NCI-H1092 (cell line): ENCODE measurements at regions not wholly inside any gene's neighbourhood (a gene's known extent, or its start where the extent isn't known, plus 50 kb on each side); places are given as distances from the start of the nearest gene placed in this dataset.
A peak's percentile ranks its signal among the peaks of the same experiment; 100 is the strongest.
"Not testable (repeated sequence)": the region's sequence is repeated elsewhere in the genome, so short reads cannot be mapped to it uniquely, and the experiment has no call there.

Experiments used
- DNase-seq: peaks from one replicate; lab custom pipeline; 2025; lab: John Stamatoyannopoulos, UW

GRCh38 chr10:4635883-4636282, 190.1 kb upstream of the AKR1E2 start:
- no peak for DNase-seq

GRCh38 chr10:4635388-4635787, 190.6 kb upstream of the AKR1E2 start:
- DNase-seq: no peak

GRCh38 chr10:4633776-4634175, 192.2 kb upstream of the AKR1E2 start:
- no peak for DNase-seq

DNA sequence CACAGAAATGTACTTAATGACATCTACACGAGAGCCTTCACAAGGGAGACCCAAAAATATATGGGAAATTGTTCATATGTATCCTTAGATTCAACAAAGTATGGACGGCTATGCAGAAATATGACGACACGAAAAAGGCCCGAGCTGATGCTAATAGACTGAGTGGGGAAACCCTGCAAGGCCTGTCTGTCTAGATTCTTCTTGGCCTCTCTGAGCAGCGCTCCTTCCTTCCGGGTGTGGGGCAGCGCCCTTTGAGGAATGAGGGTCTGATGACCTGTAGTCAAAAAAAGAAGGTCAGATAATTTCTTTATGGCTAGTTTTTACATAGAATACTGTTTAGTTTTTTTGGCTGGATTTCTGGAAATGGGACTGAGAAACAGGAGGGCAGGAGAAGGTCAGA, 192.8 kb upstream of the AKR1E2 start:
- no peak for DNase-seq

DNA sequence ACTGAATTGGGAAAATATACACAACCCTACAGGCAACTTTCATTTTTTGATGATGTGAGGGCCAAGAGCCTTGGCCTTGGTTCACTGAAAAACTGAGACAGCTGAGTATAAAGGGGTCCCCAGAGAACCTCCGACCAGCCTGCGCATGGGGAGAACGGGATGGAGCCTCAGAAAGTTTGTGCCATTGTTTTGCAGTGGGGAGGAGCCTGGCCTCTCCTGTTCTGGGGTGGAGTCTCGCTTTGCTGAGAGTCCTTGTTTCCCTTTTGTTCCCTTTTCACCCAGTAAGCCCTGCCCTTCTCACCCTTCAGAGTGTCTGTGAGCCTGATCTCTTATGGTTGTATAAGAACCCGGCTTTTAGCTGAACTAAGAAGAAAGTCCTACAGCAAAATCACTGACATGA, 193.2 kb upstream of the AKR1E2 start:
- DNase-seq: no peak

DNA sequence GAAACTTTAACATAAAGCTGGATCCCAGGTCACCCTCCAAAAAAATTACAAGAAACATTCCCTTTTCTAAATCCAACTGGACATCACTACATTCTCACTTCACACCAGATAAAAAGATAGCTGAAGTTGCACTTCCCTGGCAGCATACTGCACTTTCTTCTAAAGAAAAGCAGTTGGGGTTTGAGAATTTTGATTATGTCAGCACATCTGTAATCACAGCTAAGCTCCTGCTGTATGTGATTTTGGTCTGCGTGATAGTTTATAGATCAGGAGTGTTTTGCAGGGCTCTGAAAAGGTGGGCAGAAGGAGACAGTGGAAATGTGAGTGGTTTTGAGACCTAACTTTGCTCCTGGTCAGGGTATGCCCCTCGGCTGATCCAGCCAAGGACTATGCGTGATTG, 199.1 kb upstream of the AKR1E2 start:
- DNase-seq: no peak

GRCh38 chr10:4623757-4624420, 202.1 kb upstream of the AKR1E2 start:
- DNase-seq: no peak

GRCh38 chr10:4623200-4623599, 202.8 kb upstream of the AKR1E2 start:
- no peak for DNase-seq

- no peak for DNase-seq
Observed at GRCh38 chr10:4622384-4622783, 203.6 kb upstream of the AKR1E2 start.

GRCh38 chr10:4617589-4617988, 208.4 kb upstream of the AKR1E2 start:
- DNase-seq: no peak

DNA sequence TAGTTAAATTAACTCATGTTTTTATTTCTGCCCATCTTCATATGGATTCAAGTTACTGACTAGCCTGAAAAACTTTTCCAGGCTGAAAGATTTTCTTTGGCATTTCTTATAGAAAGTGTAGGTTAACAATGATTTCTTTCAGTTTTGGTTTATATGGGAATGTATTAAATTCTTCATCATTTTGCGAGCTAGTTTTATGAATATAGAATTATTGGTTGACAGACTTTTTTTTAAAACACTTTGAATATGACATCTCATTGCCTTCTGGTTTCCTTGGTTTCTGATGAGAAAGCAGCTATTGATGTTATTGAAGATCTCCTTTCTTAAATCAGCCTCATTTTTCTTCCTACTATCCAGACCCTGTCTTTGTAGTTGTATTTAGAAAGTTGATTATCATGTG, 211.0 kb upstream of the AKR1E2 start:
- no peak for DNase-seq

DNA sequence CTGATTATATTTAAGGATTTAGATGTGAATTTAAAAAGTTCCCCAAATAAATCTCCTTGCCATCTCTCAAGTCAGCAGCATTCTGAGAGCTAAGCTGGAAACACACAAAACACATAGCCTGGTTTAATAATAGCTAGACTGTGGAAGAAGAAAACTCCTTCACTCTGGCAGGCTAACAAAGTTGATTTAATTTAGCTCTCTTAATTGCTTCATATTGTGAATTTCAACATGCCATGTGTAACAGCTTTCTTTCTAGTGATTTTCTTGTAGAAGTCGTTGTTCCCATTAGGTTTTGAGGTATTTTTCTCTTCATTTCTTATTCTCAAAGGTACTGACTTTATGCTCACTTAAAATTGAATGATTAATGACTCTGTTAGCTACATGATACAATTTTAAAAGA, 216.8 kb upstream of the AKR1E2 start:
- DNase-seq: no peak

- peak; percentile 0 for DNase-seq
Observed at GRCh38 chr10:4607681-4608080, 218.3 kb upstream of the AKR1E2 start.

DNA sequence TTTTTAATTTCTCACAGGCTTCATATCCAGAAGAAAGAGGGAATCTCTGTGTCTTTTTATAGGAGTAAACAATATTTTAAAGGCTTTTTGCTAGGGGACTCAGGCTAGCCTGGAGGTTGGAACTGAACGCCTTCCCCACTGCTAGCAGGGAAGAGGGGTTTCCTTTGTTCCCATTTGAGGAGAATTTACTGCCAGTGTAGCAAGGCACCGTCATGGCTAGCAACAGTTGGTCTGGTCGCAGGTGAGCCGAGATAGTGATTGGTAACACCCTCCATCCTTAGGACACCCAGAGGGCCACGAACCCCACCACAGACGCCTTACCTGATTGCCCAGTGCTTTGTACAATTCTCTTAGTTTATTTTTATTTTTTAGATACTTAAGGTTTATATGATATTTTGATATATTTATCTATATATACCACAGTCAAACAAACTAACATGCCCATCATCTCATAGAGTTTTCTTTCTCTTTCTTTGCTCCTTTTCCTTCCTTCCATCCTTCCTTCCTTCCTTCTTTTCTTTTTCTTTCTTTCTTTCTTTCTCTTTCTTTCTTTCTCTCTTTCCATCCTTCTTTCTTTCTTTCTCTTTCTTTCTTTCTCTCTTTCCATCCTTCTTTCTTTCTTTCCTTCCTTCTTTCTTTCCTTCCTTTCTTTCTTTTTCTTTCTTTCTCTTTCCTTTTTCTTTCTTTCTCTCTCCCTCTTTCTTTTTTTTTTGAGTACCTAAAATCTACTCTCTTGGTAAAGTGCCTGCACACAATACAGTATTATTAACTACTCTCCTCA, 219.0 kb upstream of the AKR1E2 start:
- no peak for DNase-seq

- no peak for DNase-seq
Observed at GRCh38 chr10:4602764-4603491, 223.1 kb upstream of the AKR1E2 start.

- DNase-seq: no peak
Observed at GRCh38 chr10:4599471-4599870, 226.5 kb upstream of the AKR1E2 start.

GRCh38 chr10:4597898-4598297, 228.1 kb upstream of the AKR1E2 start:
- not testable (repeated sequence) for DNase-seq

DNA sequence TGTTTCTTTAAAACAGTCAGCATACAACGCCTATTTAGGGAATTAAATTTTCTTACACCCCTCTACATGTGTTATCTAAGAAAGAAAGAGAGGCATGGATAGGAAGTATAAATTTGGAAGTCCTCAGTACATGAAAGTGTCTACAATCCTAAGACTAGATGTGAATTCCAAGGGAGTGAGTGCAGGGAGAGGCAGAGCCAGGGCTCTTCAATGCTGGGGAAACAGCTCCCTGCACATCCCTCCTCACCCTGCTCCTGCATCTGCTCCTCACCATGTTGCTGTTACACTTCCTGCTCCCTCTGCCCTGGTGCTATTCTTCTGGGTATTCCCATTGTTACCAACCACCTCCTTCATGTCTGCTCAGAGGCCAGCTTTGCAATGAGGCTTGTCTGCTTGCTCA, 229.1 kb upstream of the AKR1E2 start:
- DNase-seq: no peak

- DNase-seq: no peak
Observed at GRCh38 chr10:4595719-4596319, 230.2 kb upstream of the AKR1E2 start.

DNA sequence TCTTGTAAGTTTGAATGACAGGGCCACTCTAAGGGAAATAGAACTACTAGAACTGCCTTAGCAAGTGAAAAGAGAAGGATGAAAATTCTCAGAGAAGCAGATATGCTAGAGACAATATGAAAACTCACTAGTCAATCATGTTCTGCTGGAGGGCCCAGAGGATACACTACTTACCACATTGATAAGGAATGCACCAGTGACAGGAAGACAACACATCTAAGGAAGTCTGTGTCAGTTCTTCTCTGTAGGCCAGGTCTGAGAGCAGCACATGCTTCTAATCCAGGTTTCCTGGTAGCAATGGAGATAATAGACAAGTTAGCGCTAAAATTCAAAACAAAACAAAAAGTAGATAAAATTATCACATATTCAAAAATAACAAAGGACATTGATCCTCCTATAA, 235.2 kb upstream of the AKR1E2 start:
- no peak for DNase-seq

DNA sequence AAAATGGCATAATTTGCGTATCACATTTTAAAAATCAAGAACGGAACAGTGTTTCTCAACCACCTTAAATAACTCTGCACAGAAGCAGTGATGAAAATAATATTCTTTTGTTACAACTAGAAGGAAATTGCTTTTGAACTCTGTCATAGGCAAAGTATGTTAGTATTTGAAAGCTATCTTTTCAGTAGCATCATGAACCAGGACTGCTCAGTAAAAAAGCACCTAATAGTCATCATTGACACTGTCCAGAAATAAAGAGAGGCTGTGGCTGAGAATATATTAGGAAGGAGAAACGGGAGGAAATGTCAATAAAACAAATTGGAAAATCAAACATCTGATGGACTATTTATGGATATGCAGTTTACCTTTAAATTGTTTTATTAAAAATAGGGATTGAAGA, 237.2 kb upstream of the AKR1E2 start:
- no peak for DNase-seq

DNA sequence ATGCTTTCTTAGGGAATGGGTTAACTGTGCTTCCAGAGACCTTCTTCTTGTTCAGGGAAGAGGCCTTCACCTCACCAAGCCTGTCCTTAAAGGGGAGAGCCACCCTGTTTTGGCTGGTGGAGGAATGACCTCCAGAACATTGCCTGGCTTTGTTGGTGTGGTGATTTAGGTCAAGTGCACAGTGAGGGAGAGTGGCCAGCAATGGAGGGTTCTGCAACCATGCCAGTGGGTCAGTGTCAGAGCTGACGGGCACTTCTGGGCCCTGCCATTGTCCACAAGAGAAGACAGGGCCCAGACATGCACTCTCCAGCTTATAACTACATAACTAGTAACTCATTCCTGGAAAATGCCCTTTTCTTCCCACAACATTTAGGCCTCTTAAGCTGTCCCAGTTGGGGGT, 238.5 kb upstream of the AKR1E2 start:
- DNase-seq: no peak

DNA sequence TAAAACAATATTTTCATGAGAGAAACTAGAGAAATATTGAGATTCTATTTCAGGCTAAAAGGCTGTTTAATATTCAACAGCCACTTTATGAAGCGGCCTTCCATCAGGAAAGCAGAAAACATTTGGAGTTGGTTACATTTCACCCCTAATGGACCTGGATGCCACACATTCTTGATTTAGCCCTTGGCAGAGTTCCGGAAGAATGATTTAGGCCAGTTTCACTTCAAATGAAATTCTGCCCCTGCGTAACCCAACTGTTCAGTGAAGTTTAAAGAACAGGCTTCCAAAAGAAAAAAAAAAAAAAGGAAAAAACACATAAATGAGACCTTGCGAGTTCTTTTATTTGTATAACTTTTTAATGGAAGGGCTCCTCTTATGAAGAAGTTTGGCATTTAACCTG, 239.2 kb upstream of the AKR1E2 start:
- DNase-seq: no peak
